GM12872 (cell line): ENCODE measurements at regions not wholly inside any gene's neighbourhood (a gene's known extent, or its start where the extent isn't known, plus 50 kb on each side); places are given as distances from the start of the nearest gene placed in this dataset.
A peak's percentile ranks its signal among the peaks of the same experiment; 100 is the strongest.

ENCODE experiments used
- TF ChIP-seq, protein P1 (sequence below): IDR thresholded peaks from 3 replicates; pipeline ENCODE4 v1.5.1; 2011; ENCODE audit warnings: low read depth, mild to moderate bottlenecking, low read length, moderate library complexity; ENCODE audit not compliant: insufficient read depth

DNA sequence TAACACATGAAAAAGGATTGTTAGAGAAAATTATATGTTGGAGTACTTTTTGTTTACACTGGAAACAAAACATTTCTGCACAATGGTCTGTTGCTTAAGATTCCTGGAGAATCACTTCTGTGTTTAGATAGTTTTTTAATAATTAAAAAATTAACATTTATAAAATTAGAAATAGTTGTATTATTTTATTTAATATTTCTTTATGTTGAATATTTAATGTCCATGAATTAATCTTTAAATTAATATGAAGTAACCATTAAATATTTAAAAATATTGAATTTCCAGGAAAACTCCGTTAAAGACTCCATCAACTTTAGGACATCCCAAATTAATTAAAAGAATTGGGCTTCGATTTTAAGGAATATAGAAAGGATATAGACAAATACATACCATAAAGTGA lies 797.1 kb upstream of the GALNTL6 start:
- TF ChIP-seq, protein P1, sequence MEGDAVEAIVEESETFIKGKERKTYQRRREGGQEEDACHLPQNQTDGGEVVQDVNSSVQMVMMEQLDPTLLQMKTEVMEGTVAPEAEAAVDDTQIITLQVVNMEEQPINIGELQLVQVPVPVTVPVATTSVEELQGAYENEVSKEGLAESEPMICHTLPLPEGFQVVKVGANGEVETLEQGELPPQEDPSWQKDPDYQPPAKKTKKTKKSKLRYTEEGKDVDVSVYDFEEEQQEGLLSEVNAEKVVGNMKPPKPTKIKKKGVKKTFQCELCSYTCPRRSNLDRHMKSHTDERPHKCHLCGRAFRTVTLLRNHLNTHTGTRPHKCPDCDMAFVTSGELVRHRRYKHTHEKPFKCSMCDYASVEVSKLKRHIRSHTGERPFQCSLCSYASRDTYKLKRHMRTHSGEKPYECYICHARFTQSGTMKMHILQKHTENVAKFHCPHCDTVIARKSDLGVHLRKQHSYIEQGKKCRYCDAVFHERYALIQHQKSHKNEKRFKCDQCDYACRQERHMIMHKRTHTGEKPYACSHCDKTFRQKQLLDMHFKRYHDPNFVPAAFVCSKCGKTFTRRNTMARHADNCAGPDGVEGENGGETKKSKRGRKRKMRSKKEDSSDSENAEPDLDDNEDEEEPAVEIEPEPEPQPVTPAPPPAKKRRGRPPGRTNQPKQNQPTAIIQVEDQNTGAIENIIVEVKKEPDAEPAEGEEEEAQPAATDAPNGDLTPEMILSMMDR, result no peak

DNA sequence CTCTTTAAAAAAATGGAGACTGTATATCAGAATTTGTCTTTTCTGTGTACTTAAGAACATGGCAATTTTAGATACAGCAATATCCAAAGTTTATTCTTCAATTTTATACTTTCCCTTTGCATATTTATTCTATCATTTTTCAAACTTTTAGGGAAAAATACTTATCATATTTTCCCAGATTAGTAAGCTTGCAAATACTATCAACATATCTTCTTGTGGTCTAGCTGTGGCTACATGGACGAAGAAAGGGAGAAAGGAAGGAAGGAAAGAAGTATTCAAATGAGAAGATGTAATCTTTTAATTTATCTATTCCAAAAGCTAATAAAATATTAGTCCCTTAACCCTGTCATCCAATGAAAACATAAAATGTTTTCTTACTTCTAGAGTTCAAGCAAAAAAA lies 797.8 kb upstream of the GALNTL6 start:
- TF ChIP-seq, protein P1, result no peak

DNA sequence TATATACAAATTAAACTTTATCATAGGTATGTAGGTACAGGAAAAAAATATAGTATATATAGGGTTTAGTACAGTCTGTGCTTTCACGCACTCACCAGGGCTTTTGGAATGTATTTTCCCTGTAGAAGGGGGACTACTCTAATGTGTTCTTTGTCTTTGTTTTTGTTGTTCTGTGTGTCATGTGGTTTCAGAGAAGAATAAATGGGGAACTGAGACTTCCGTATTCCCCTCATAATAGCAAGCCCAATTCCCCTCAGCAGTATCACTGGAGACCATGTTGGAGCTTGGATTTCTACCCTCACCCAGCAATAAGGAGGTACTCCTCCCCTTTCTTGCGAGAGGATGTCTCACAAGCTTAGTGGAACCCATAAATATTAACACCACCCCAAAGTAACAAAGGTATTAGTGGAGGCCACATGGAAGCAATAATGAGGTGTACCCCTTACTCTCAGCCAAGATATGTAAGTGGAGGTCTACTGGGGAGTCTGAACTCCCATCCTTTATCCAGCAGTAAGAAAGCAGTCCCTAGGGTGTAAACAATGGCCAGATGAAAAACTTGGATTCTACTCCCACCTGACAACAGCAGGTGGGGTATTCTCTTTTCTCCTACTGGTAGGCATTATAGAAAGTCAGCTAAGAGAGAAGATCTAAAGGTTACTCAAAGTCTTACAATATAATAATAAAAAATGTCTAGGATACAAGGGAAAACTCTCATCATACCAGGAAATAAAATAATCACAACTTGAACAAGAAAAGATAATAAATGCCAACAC lies 805.4 kb upstream of the GALNTL6 start:
- TF ChIP-seq, protein P1, result no peak

DNA sequence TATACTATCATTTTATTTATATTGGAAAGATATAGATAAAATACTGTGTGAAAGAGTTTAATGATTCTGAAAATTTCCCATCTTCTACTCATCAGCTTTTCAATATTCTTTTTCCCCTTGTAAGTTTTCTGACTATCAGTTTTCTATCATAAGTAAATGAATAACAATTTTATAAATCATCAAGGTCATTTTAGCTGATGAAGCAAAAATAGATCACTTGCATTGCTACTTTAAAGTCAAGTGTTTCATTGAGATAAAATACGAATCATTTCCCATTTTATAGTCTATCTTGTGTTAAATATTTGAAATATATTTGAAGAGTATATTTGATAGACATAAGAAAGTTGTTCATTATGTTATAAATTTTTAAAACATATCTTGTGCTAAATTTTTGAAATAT lies 811.0 kb upstream of the GALNTL6 start:
- TF ChIP-seq, protein P1, result no peak

DNA sequence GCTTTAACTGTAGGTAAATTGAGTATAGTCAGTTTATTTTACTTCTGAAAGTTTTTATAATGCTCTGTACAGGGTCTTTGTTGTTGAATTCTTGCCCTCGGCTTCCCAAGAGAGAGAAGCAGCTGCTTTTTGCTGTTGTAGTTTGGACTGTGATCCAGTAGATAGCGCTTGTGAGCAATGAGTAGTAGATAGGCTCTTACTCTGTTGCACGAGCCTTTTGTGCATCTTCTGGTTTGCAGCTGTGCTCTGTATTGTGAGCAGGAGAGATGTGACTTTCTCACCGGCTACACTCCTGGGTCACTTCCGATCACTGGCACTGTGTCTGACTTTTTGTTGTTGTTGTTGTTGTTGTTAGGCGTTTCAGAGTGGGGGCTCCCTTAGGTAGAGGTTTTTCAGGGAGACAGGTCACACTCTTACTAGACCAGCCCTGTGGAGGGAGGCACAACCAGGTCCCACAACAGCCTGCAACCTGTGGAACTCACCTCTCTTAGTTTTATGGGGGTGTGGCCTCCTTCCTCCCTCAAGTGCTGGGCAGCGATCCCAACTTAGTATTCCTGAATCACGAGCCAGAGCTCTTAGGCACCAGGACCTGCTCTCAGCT lies 822.1 kb upstream of the GALNTL6 start:
- TF ChIP-seq, protein P1, result peak; percentile 80

DNA sequence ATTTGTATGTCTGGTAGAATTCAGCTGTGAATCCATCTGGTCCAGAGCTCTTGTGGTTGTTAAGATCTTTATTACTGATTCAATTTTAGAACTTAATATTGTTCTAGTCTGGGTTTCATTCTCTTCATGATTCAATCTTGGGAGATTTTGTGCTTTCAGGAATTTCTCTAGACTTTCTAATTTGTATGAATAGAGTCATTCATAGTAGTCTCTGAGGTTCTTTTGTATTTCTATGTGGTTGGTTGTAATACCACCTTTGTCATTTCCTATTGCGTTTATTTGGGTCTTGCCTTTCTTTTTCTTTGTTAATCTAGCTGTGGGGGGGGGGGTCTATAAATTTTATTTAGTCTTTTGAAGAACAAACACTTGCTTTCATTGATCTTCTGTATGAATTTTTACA lies 824.8 kb upstream of the GALNTL6 start:
- TF ChIP-seq, protein P1, result no peak

DNA sequence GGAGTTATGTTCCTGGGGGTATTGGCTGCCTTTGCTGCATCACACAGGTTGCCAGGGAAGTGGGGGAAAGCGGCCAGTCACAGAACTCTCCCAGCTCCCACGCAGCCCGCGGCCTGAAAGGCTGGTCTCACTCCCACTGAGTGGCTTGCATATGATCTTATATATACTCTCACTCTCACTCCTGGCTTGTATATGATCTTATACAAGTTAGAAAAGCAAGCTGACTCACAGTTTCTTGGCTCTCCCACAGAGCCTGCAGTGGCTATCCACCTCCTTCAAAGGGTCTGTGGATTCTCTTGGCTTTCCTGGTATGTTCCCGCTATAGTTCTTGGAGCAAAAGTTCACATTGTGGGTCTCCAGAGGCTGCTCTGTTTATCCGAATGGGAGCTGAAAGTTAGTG lies 833.5 kb upstream of the GALNTL6 start:
- TF ChIP-seq, protein P1, result no peak
